Neural crest cell (in vitro differentiated cells): ENCODE measurements at regions not wholly inside any gene's neighbourhood (a gene's known extent, or its start where the extent isn't known, plus 50 kb on each side); places are given as distances from the start of the nearest gene placed in this dataset.

Source experiments
- DNase-seq: peaks from one replicate; pipeline ENCODE4 v3.0.0; 2021; ENCODE audit warnings: low read depth, mixed read lengths, low spot score
- H3K27ac Mint-ChIP-seq: one replicate; pipeline ENCODE4 v1.8.0; 2021; ENCODE audit warnings: mild to moderate bottlenecking, mixed read lengths; ENCODE audit not compliant: unreplicated experiment
- H3K27me3 Mint-ChIP-seq: 2 replicates; pipeline ENCODE4 v1.8.0; 2021; ENCODE audit warnings: low read depth, mild to moderate bottlenecking, mixed read lengths
- H3K36me3 Mint-ChIP-seq: 2 replicates; pipeline ENCODE4 v1.8.0; 2021; ENCODE audit warnings: low read depth, mild to moderate bottlenecking, mixed read lengths
- H3K4me1 Mint-ChIP-seq: 2 replicates; pipeline ENCODE4 v1.8.0; 2021; ENCODE audit warnings: mixed read lengths
- H3K4me3 Mint-ChIP-seq: one replicate; pipeline ENCODE4 v1.8.0; 2021; ENCODE audit warnings: mild to moderate bottlenecking, mixed read lengths
- H3K9me3 Mint-ChIP-seq: 2 replicates; pipeline ENCODE4 v1.8.0; 2021; ENCODE audit warnings: mixed read lengths
- CTCF ChIP-seq: fragments of 200-600 bp; sonication (generic); conservative IDR thresholded peaks from 2 replicates; pipeline ENCODE4 v1.5.0; 2021; ENCODE audit warnings: antibody characterized with exemption, mild to moderate bottlenecking

- Mint-ChIP-seq H3K27me3 (no peaks in the 10 kb centered on the region), H3K4me3 (no peak overlapping the region), H3K27ac (no peak overlapping the region)
Measured at GRCh38 chr11:100622404-100622803, 64.7 kb upstream of the ARHGAP42 start.

GRCh38 chr11:100624346-100624745, 62.7 kb upstream of the ARHGAP42 start:
- Mint-ChIP-seq H3K27ac (no peak overlapping the region), H3K27me3 (no peaks in the 10 kb centered on the region), H3K4me1 (peaks cover 14% of the 10 kb centered on the region), H3K9me3 (peaks cover 19% of the 10 kb centered on the region), H3K36me3 (peaks cover 12% of the 10 kb centered on the region), H3K4me3 (no peak overlapping the region)
- no peak for TF ChIP-seq CTCF
- no peak for DNase-seq

More at GRCh38 chr11:100622404-100622803, 64.7 kb upstream of the ARHGAP42 start:
- no peak for TF ChIP-seq CTCF
- H3K4me1 Mint-ChIP-seq = peaks cover 31% of the 10 kb centered on the region
- H3K9me3 Mint-ChIP-seq = peaks cover 19% of the 10 kb centered on the region
- H3K36me3 Mint-ChIP-seq = peaks cover 12% of the 10 kb centered on the region
- DNase-seq = no peak

- DNase-seq = no peak
- peaks cover 12% of the 10 kb centered on the region for H3K36me3 Mint-ChIP-seq
- H3K9me3 Mint-ChIP-seq = peaks cover 19% of the 10 kb centered on the region
- TF ChIP-seq CTCF = no peak
- H3K4me1 Mint-ChIP-seq = peaks cover 10% of the 10 kb centered on the region
- H3K27me3 Mint-ChIP-seq = no peaks in the 10 kb centered on the region
- peak overlapping the region; percentile 22 for H3K4me3 Mint-ChIP-seq
- no peak overlapping the region for H3K27ac Mint-ChIP-seq
Measured at GRCh38 chr11:100625041-100625440, 62.0 kb upstream of the ARHGAP42 start.

- no peaks in the 10 kb centered on the region for H3K27me3 Mint-ChIP-seq
- no peak for TF ChIP-seq CTCF
- no peaks in the 10 kb centered on the region for H3K9me3 Mint-ChIP-seq
- no peak for DNase-seq
- H3K4me1 Mint-ChIP-seq = peaks cover 16% of the 10 kb centered on the region
- H3K27ac Mint-ChIP-seq = no peak overlapping the region
- no peak overlapping the region for H3K4me3 Mint-ChIP-seq
- H3K36me3 Mint-ChIP-seq = no peaks in the 10 kb centered on the region
Measured at GRCh38 chr11:100629671-100630070, 57.4 kb upstream of the ARHGAP42 start.

GRCh38 chr11:100630898-100631297, 56.2 kb upstream of the ARHGAP42 start:
- no peak overlapping the region for H3K4me3 Mint-ChIP-seq
- H3K27me3 Mint-ChIP-seq = no peaks in the 10 kb centered on the region
- DNase-seq = no peak
- no peak for TF ChIP-seq CTCF
- H3K36me3 Mint-ChIP-seq = no peaks in the 10 kb centered on the region
- peaks cover 4% of the 10 kb centered on the region for H3K9me3 Mint-ChIP-seq
- no peak overlapping the region for H3K27ac Mint-ChIP-seq
- peaks cover 23% of the 10 kb centered on the region for H3K4me1 Mint-ChIP-seq

GRCh38 chr11:100631316-100631715, 55.8 kb upstream of the ARHGAP42 start:
- Mint-ChIP-seq H3K36me3 (no peaks in the 10 kb centered on the region), H3K27ac (no peak overlapping the region), H3K4me3 (no peak overlapping the region), H3K9me3 (peaks cover 5% of the 10 kb centered on the region), H3K4me1 (peaks cover 24% of the 10 kb centered on the region), H3K27me3 (no peaks in the 10 kb centered on the region)
- DNase-seq = no peak
- TF ChIP-seq CTCF = no peak
